HepG2 (cell line): ENCODE measurements at regions not wholly inside any gene's neighbourhood (a gene's known extent, or its start where the extent isn't known, plus 50 kb on each side); places are given as distances from the start of the nearest gene placed in this dataset.

ENCODE experiments used
- ADNP ChIP-seq: sonication (generic); formaldehyde crosslinking; IDR thresholded peaks from 2 replicates; pipeline ENCODE4 v1.4.0; 2020; ENCODE audit warnings: missing genetic modification reagents
- AHR ChIP-seq: IDR thresholded peaks from 2 replicates; pipeline ENCODE4 v1.6.1; 2018; ENCODE audit warnings: missing genetic modification reagents, missing compliant biosample characterization
- ATF3 ChIP-seq: sonication (generic); formaldehyde crosslinking; IDR thresholded peaks from 2 replicates; pipeline ENCODE4 v1.4.0; 2020; ENCODE audit warnings: missing genetic modification reagents
- HNRNPLL ChIP-seq: fragments of 200-400 bp; formaldehyde crosslinking; IDR thresholded peaks from 2 replicates; pipeline ENCODE4 v1.6.1; 2017; ENCODE audit warnings: mild to moderate bottlenecking, low read depth, low read length; ENCODE audit not compliant: poor library complexity, severe bottlenecking
- KDM5A ChIP-seq: fragments of 200-600 bp; sonication (generic); IDR thresholded peaks from 2 replicates; pipeline ENCODE4 v1.7.0; 2018; ENCODE audit warnings: antibody characterized with exemption, mild to moderate bottlenecking, low read length, borderline replicate concordance
- KLF15 ChIP-seq: sonication (generic); formaldehyde crosslinking; IDR thresholded peaks from 2 replicates; pipeline ENCODE4 v1.8.1; 2023; ENCODE audit warnings: borderline replicate concordance, mild to moderate bottlenecking, inconsistent platforms, missing genetic modification reagents, mixed read lengths
- MATR3 ChIP-seq: sonication (generic); formaldehyde crosslinking; IDR thresholded peaks from 2 replicates; pipeline ENCODE4 v1.4.0; 2020; ENCODE audit warnings: missing genetic modification reagents
- MYNN ChIP-seq: sonication (generic); formaldehyde crosslinking; IDR thresholded peaks from 2 replicates; pipeline ENCODE4 v1.4.0; 2020; ENCODE audit warnings: mild to moderate bottlenecking, low read depth, missing genetic modification reagents
- NFKBIZ ChIP-seq: IDR thresholded peaks from 2 replicates; pipeline ENCODE4 v1.6.1; 2018; ENCODE audit warnings: missing genetic modification reagents, missing compliant biosample characterization
- PAX8 ChIP-seq: sonication (generic); formaldehyde crosslinking; IDR thresholded peaks from 2 replicates; pipeline ENCODE4 v1.8.0; 2022; ENCODE audit warnings: mild to moderate bottlenecking, missing genetic modification reagents, borderline replicate concordance
- RORA ChIP-seq: sonication (generic); formaldehyde crosslinking; IDR thresholded peaks from 2 replicates; pipeline ENCODE4 v1.5.0; 2020; ENCODE audit warnings: mild to moderate bottlenecking, missing genetic modification reagents, moderate library complexity
- SMAD1 ChIP-seq: sonication (generic); formaldehyde crosslinking; IDR thresholded peaks from 2 replicates; pipeline ENCODE4 v1.4.0; 2020; ENCODE audit warnings: missing genetic modification reagents, low read depth, mild to moderate bottlenecking, borderline replicate concordance
- SOX6 ChIP-seq, 2 experiments: fragments of 450-650 bp in 1 of 2; sonication (generic) in 1 of 2; formaldehyde crosslinking in 1 of 2; IDR thresholded peaks; 2 replicates each; pipeline versions ENCODE4 v1.4.0 to v1.6.1; 2017 to 2020; ENCODE audit warnings: antibody characterized with exemption in 1 of 2, mild to moderate bottlenecking in 1 of 2, missing genetic modification reagents in 1 of 2
- TFE3 ChIP-seq: IDR thresholded peaks from 2 replicates; pipeline ENCODE4 v1.6.1; 2016
- ZBTB49 ChIP-seq: sonication (generic); formaldehyde crosslinking; IDR thresholded peaks from 2 replicates; pipeline ENCODE4 v1.4.0; 2020; ENCODE audit warnings: missing genetic modification reagents, borderline replicate concordance
- ZNF280B ChIP-seq: sonication (generic); formaldehyde crosslinking; IDR thresholded peaks from 2 replicates; pipeline ENCODE4 v1.5.0; 2020; ENCODE audit warnings: missing genetic modification reagents, mild to moderate bottlenecking, borderline replicate concordance
- ZNF460 ChIP-seq: sonication (generic); formaldehyde crosslinking; IDR thresholded peaks from 2 replicates; pipeline ENCODE4 v1.5.1; 2020; ENCODE audit warnings: missing genetic modification reagents, mild to moderate bottlenecking, borderline replicate concordance
- ZNF564 ChIP-seq: sonication (generic); formaldehyde crosslinking; IDR thresholded peaks from 2 replicates; pipeline ENCODE4 v1.8.1; 2023; ENCODE audit warnings: mild to moderate bottlenecking, missing genetic modification reagents
- ZNF569 ChIP-seq: sonication (generic); formaldehyde crosslinking; IDR thresholded peaks from 2 replicates; pipeline ENCODE4 v1.5.0; 2020; ENCODE audit warnings: mild to moderate bottlenecking, missing genetic modification reagents, moderate library complexity, borderline replicate concordance
- ZNF660 ChIP-seq: sonication (generic); formaldehyde crosslinking; IDR thresholded peaks from 2 replicates; pipeline ENCODE4 v1.5.1; 2020; ENCODE audit warnings: mild to moderate bottlenecking, low read depth, missing genetic modification reagents, borderline replicate concordance
- ZNF775 ChIP-seq: sonication (generic); formaldehyde crosslinking; IDR thresholded peaks from 2 replicates; pipeline ENCODE4 v1.4.0; 2020; ENCODE audit warnings: missing genetic modification reagents, mild to moderate bottlenecking, moderate library complexity, borderline replicate concordance
- ZSCAN30 ChIP-seq: sonication (generic); formaldehyde crosslinking; IDR thresholded peaks from 2 replicates; pipeline ENCODE4 v1.5.0; 2020; ENCODE audit warnings: mild to moderate bottlenecking, missing genetic modification reagents

GRCh38 chr20:53677447-53678314, 84.0 kb upstream of the ZNF217 start (continued):
- TF ChIP-seq TFE3, result peak; percentile 58
- TF ChIP-seq SMAD1 (CRISPR knock-in tag), result peak; percentile 92; the same call in 1 of the 2 replicates
- 0 out of 2 replicates have a peak, but pooled peaks have one; percentile 12 for TF ChIP-seq ZSCAN30
- TF ChIP-seq ZNF660 (CRISPR knock-in tag), result no peak
- TF ChIP-seq ZNF564 (CRISPR knock-in tag), result peak; percentile 30; the same call in 1 of the 2 replicates
- no peak for TF ChIP-seq MATR3 (CRISPR knock-in tag)
- TF ChIP-seq PAX8, result 0 out of 2 replicates have a peak, but pooled peaks have one; percentile 50
- TF ChIP-seq KDM5A, result peak; percentile 58; the same call in 1 of the 2 replicates
- TF ChIP-seq NFKBIZ (CRISPR knock-in tag), result peak; percentile 89
- peak; percentile 90 for TF ChIP-seq AHR (CRISPR knock-in tag)
- no peak for TF ChIP-seq RORA (CRISPR knock-in tag)
- TF ChIP-seq MYNN (CRISPR knock-in tag), result peak; percentile 80; the same call in 1 of the 2 replicates
- 0 out of 2 replicates have a peak, but pooled peaks have one; percentile 33 for TF ChIP-seq ZNF775 (CRISPR knock-in tag)
- 0 out of 2 replicates have a peak, but pooled peaks have one; percentile 72 for TF ChIP-seq ZNF460 (CRISPR knock-in tag)
- peak; percentile 59 for TF ChIP-seq ATF3 (CRISPR knock-in tag)
- 0 out of 2 replicates have a peak, but pooled peaks have one; percentile 31 for TF ChIP-seq ZNF569 (CRISPR knock-in tag)
- peak; percentile 46 for TF ChIP-seq HNRNPLL
- no peak for TF ChIP-seq ZNF280B (CRISPR knock-in tag)
- TF ChIP-seq ZBTB49 (CRISPR knock-in tag), result peak; percentile 10; the same call in 1 of the 2 replicates
- no peak for TF ChIP-seq SOX6 (IDR thresholded peaks at IDR 0.05)
- TF ChIP-seq SOX6 (CRISPR knock-in tag; IDR thresholded peaks at IDR 0.05), result peak; percentile 95
- TF ChIP-seq ADNP, result peak; percentile 71; the same call in 1 of the 2 replicates
- TF ChIP-seq KLF15 (CRISPR knock-in tag), result 0 out of 2 replicates have a peak, but pooled peaks have one; percentile 82
